Activated CD4-positive, alpha-beta T cell treated with anti-CD3 and anti-CD28 coated beads for 36 hours (primary cell): ENCODE measurements at regions not wholly inside any gene's neighbourhood (a gene's known extent, or its start where the extent isn't known, plus 50 kb on each side); places are given as distances from the start of the nearest gene placed in this dataset.

Source experiments
- ATAC-seq: fragments of 200-7000 bp; cut with Tn5 transposase; one replicate; pipeline ENCODE4 v1.10.0; 2021; ENCODE audit warnings: mild to moderate bottlenecking, moderate library complexity
- CTCF ChIA-PET: fragments of 350-600 bp; sonication (Branson Sonifier 250); formaldehyde crosslinking; loops from one replicate; lab custom pipeline; 2021; ENCODE audit warnings: antibody characterized with exemption; lab: Charles Lee
- POLR2A ChIA-PET: fragments of 350-600 bp; sonication (Branson Sonifier 250); formaldehyde crosslinking; loops from one replicate; lab custom pipeline; 2021; ENCODE audit warnings: antibody characterized with exemption, inconsistent platforms; lab: Charles Lee
- DNase-seq: peaks from one replicate; pipeline ENCODE4 v3.0.0-alpha.2; 2020
- H3K27ac Mint-ChIP-seq: one replicate; pipeline ENCODE4 v1.8.0; 2021; ENCODE audit warnings: mixed read lengths
- H3K27me3 Mint-ChIP-seq: one replicate; pipeline ENCODE4 v1.8.0; 2021; ENCODE audit warnings: mixed read lengths
- H3K36me3 Mint-ChIP-seq: one replicate; pipeline ENCODE4 v1.8.0; 2021; ENCODE audit warnings: low read depth, mixed read lengths
- H3K4me1 Mint-ChIP-seq: one replicate; pipeline ENCODE4 v1.8.0; 2021; ENCODE audit warnings: mixed read lengths
- H3K4me3 Mint-ChIP-seq: one replicate; pipeline ENCODE4 v1.8.0; 2021; ENCODE audit warnings: mild to moderate bottlenecking, moderate library complexity, mixed read lengths
- H3K9me3 Mint-ChIP-seq: one replicate; pipeline ENCODE4 v1.8.0; 2021; ENCODE audit warnings: low read depth, mixed read lengths
- intact Hi-C, 2 experiments: fragments of 100-400 bp; cut with DNase I in 1 of 2; cut with micrococcal nuclease in 1 of 2; formaldehyde crosslinking; loops; one replicate each; pipeline versions ENCODE4 v1.14.2 to v1.15.1; 2022 to 2024; cut with DNase I, micrococcal nuclease

DNA sequence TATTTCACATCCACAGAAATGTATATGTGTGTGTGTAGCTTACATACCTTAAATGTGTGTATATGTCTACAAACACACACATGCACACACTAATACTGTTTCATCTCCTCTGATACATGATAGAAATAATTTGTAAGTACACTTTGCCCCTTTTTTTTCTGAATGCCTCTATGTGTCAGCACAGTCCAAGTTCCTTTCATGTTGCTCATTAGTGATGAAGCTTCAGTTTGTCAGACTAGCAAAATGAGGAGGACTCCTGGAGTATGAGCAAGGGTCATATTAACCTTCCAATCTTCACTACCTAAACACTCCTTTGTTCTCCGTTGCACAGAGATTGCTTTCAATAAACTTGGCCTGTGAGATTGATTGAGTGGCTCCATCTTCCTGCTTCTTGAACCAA, 935.4 kb downstream of the MRPL39 start:
- Mint-ChIP-seq H3K27me3 (no peaks in the 10 kb centered on the region), H3K4me3 (no peak overlapping the region), H3K9me3 (no peaks in the 10 kb centered on the region), H3K36me3 (no peaks in the 10 kb centered on the region), H3K4me1 (no peaks in the 10 kb centered on the region), H3K27ac (no peak overlapping the region)
- POLR2A ChIA-PET, result no interaction called here
- ATAC-seq (no peak), DNase-seq (no peak)
- intact Hi-C loops, result no loop called here
- CTCF ChIA-PET, result no interaction called here

- ATAC-seq (no peak), DNase-seq (no peak)
- H3K27me3 Mint-ChIP-seq, result no peaks in the 10 kb centered on the region
- intact Hi-C loops, result no loop called here
- no peak overlapping the region for H3K4me3 Mint-ChIP-seq
- no peaks in the 10 kb centered on the region for H3K9me3 Mint-ChIP-seq
- H3K27ac Mint-ChIP-seq, result no peak overlapping the region
- CTCF ChIA-PET, result no interaction called here
- POLR2A ChIA-PET, result no interaction called here
- no peaks in the 10 kb centered on the region for H3K4me1 Mint-ChIP-seq
- H3K36me3 Mint-ChIP-seq, result no peaks in the 10 kb centered on the region
Observed at GRCh38 chr21:24658926-24659325, 948.4 kb downstream of the MRPL39 start.

GRCh38 chr21:24658026-24658425, 949.3 kb downstream of the MRPL39 start:
- ChIA-PET CTCF (interaction anchor here (1.5 kb wide), 1 partner anchor 32 kb away, joined by 3 read pairs; no protein-coding TSS in a partner anchor), POLR2A (no interaction called here)
- no peaks in the 10 kb centered on the region for H3K4me1 Mint-ChIP-seq
- no peak overlapping the region for H3K4me3 Mint-ChIP-seq
- H3K27ac Mint-ChIP-seq, result no peak overlapping the region
- DNase-seq (no peak), ATAC-seq (no peak)
- no peaks in the 10 kb centered on the region for H3K27me3 Mint-ChIP-seq
- H3K36me3 Mint-ChIP-seq, result no peaks in the 10 kb centered on the region
- H3K9me3 Mint-ChIP-seq, result no peaks in the 10 kb centered on the region
- intact Hi-C loops, result no loop called here

GRCh38 chr21:24649691-24650090, 957.6 kb downstream of the MRPL39 start:
- Mint-ChIP-seq H3K36me3 (no peaks in the 10 kb centered on the region), H3K27ac (no peak overlapping the region), H3K4me1 (no peaks in the 10 kb centered on the region), H3K9me3 (peaks cover 2% of the 10 kb centered on the region), H3K4me3 (no peak overlapping the region), H3K27me3 (no peaks in the 10 kb centered on the region)
- DNase-seq (no peak), ATAC-seq (no peak)
- intact Hi-C loops, result no loop called here
- POLR2A ChIA-PET, result no interaction called here
- CTCF ChIA-PET, result no interaction called here

GRCh38 chr21:24636696-24637095, 970.6 kb downstream of the MRPL39 start:
- no peak overlapping the region for H3K27ac Mint-ChIP-seq
- ChIA-PET CTCF (no interaction called here), POLR2A (no interaction called here)
- H3K4me1 Mint-ChIP-seq, result no peaks in the 10 kb centered on the region
- no peaks in the 10 kb centered on the region for H3K9me3 Mint-ChIP-seq
- H3K36me3 Mint-ChIP-seq, result no peaks in the 10 kb centered on the region
- no peak for DNase-seq
- H3K27me3 Mint-ChIP-seq, result no peaks in the 10 kb centered on the region
- no peak for ATAC-seq
- intact Hi-C loops, result no loop called here
- H3K4me3 Mint-ChIP-seq, result no peak overlapping the region

DNA sequence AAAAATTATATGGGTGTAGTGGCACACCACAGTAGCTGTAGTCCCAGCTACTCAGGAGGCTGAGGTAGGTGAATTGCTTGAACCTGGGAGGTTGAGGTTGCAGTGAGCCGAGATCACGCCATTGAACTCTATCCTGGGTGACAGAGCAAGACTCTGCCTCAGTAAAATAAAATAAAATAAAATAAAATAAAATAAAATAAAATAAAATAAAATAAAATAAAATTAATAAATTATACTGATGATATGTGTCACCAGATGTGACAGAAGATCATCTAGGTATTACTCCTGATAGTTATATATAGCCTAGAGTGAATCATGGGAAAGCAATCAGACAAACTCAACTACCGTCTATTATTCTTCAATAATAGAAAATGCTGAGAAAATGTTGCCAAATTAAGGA, 972.5 kb downstream of the MRPL39 start:
- Mint-ChIP-seq H3K36me3 (no peaks in the 10 kb centered on the region), H3K27me3 (no peaks in the 10 kb centered on the region), H3K4me1 (no peaks in the 10 kb centered on the region), H3K4me3 (no peak overlapping the region), H3K9me3 (no peaks in the 10 kb centered on the region), H3K27ac (no peak overlapping the region)
- intact Hi-C loops, result no loop called here
- ChIA-PET POLR2A (no interaction called here), CTCF (interaction anchor here (0.8 kb wide), 1 partner anchor 233 kb away, joined by 3 read pairs; no protein-coding TSS in a partner anchor)
- no peak for DNase-seq
- ATAC-seq, result no peak

DNA sequence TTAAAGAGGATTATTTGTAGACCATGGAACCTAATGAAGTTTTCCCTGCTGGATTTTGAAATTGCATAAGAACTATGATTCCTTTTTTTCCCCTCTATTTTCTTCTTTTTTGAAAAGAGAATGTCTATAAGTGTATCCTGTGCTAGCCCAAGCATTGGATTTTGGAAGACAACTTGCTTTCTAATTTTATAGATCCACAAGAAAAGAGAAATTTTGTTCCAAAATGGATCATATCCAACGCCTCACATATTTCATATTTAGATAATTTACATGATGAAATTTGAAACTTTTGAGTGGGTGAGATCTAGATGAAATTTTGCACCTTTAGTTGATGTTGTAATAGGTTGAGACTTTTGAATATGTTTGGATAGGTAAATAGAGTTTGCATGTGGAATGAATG, 978.7 kb downstream of the MRPL39 start:
- H3K4me3 Mint-ChIP-seq, result no peak overlapping the region

GRCh38 chr21:24628046-24628445, 979.2 kb downstream of the MRPL39 start:
- intact Hi-C loops, result no loop called here
- CTCF ChIA-PET, result no interaction called here
- Mint-ChIP-seq H3K27ac (no peak overlapping the region), H3K4me1 (no peaks in the 10 kb centered on the region), H3K36me3 (no peaks in the 10 kb centered on the region), H3K27me3 (no peaks in the 10 kb centered on the region), H3K4me3 (no peak overlapping the region), H3K9me3 (no peaks in the 10 kb centered on the region)
- POLR2A ChIA-PET, result no interaction called here
- DNase-seq (no peak), ATAC-seq (no peak)

More for the DNA sequence above, 978.7 kb downstream of the MRPL39 start:
- no peaks in the 10 kb centered on the region for H3K36me3 Mint-ChIP-seq
- H3K27me3 Mint-ChIP-seq, result no peaks in the 10 kb centered on the region
- CTCF ChIA-PET, result no interaction called here
- no peaks in the 10 kb centered on the region for H3K4me1 Mint-ChIP-seq
- DNase-seq, result no peak
- ATAC-seq, result no peak
- POLR2A ChIA-PET, result no interaction called here
- H3K27ac Mint-ChIP-seq, result no peak overlapping the region
- intact Hi-C loops, result no loop called here
- H3K9me3 Mint-ChIP-seq, result no peaks in the 10 kb centered on the region

GRCh38 chr21:24617819-24618218, 989.5 kb downstream of the MRPL39 start:
- no peak overlapping the region for H3K4me3 Mint-ChIP-seq
- H3K4me1 Mint-ChIP-seq, result no peaks in the 10 kb centered on the region
- H3K9me3 Mint-ChIP-seq, result peaks cover 7% of the 10 kb centered on the region
- H3K27ac Mint-ChIP-seq, result no peak overlapping the region
- ChIA-PET CTCF (no interaction called here), POLR2A (no interaction called here)
- no peak for DNase-seq
- no peak for ATAC-seq
- intact Hi-C loops, result no loop called here
- no peaks in the 10 kb centered on the region for H3K36me3 Mint-ChIP-seq
- no peaks in the 10 kb centered on the region for H3K27me3 Mint-ChIP-seq

DNA sequence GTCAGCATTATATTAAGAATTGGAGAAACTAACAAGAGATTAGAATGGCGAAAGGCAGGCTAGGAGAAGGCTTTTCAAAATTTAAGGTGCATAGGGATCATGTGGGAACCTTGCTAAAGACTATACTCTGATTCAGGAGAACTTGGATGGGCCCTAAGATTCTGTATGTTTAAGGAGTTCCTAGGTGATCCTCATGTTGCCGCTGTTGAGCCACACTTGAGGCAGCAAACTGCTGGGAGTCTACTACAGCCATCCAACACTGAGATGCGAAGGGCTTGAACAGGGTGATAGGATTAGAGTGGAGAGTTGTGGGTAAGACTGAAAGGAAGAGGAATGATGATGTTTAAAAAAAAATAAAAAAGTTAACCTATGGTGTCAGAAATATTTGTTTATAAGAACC, 1013.2 kb downstream of the MRPL39 start:
- no peaks in the 10 kb centered on the region for H3K27me3 Mint-ChIP-seq
- ATAC-seq (no peak), DNase-seq (no peak)
- intact Hi-C loops, result no loop called here
- H3K4me3 Mint-ChIP-seq, result no peak overlapping the region
- H3K9me3 Mint-ChIP-seq, result peaks cover 4% of the 10 kb centered on the region
- no peaks in the 10 kb centered on the region for H3K4me1 Mint-ChIP-seq
- CTCF ChIA-PET, result no interaction called here
- POLR2A ChIA-PET, result no interaction called here
- H3K36me3 Mint-ChIP-seq, result no peaks in the 10 kb centered on the region
- H3K27ac Mint-ChIP-seq, result no peak overlapping the region

- ChIA-PET CTCF (no interaction called here), POLR2A (no interaction called here)
- Mint-ChIP-seq H3K36me3 (no peaks in the 10 kb centered on the region), H3K9me3 (peaks cover 6% of the 10 kb centered on the region), H3K4me1 (no peaks in the 10 kb centered on the region), H3K4me3 (no peak overlapping the region), H3K27ac (no peak overlapping the region), H3K27me3 (no peaks in the 10 kb centered on the region)
- ATAC-seq (no peak), DNase-seq (no peak)
- intact Hi-C loops, result no loop called here
Observed at GRCh38 chr21:24590261-24590660, 1017.0 kb downstream of the MRPL39 start.

- H3K4me1 Mint-ChIP-seq, result no peaks in the 10 kb centered on the region
Observed at GRCh38 chr21:24583473-24583872, 1023.8 kb downstream of the MRPL39 start.

DNA sequence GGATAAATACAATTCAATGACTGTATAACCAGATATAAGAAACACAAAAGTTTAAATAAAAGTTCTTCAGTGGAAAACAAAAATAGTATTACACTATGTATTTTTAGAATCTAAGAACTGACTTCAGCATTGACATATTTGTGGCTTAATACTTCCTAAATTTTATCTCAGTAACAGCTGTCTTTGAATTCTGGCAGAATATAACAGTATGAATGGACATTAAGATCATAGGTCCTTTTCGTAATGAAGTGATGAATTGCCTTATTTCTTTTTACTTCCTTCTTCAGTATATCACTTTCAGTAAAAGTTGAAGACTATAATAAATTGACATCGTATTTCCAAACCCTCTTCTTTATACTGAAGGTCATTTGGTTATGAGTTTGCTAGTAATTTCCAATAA, 1030.0 kb downstream of the MRPL39 start:
- ChIA-PET POLR2A (no interaction called here), CTCF (no interaction called here)
- Mint-ChIP-seq H3K4me1 (no peaks in the 10 kb centered on the region), H3K4me3 (no peak overlapping the region), H3K27me3 (no peaks in the 10 kb centered on the region), H3K36me3 (no peaks in the 10 kb centered on the region), H3K9me3 (peaks cover 2% of the 10 kb centered on the region), H3K27ac (no peak overlapping the region)
- intact Hi-C loops, result no loop called here
- ATAC-seq, result no peak
- no peak for DNase-seq

More at GRCh38 chr21:24583473-24583872, 1023.8 kb downstream of the MRPL39 start:
- H3K27me3 Mint-ChIP-seq, result no peaks in the 10 kb centered on the region
- H3K4me3 Mint-ChIP-seq, result no peak overlapping the region
- no peak overlapping the region for H3K27ac Mint-ChIP-seq
- H3K36me3 Mint-ChIP-seq, result no peaks in the 10 kb centered on the region
- no peak for ATAC-seq
- no peak for DNase-seq
- POLR2A ChIA-PET, result no interaction called here
- intact Hi-C loops, result no loop called here
- CTCF ChIA-PET, result no interaction called here
- H3K9me3 Mint-ChIP-seq, result peaks cover 2% of the 10 kb centered on the region
